Tibial nerve (tissue), 4 donors: ENCODE measurements at regions not wholly inside any gene's neighbourhood (a gene's known extent, or its start where the extent isn't known, plus 50 kb on each side); places are given as distances from the start of the nearest gene placed in this dataset.

Source experiments
- DNase-seq, 2 donors: peaks; one replicate each; pipeline ENCODE4 v3.0.0-alpha.2; 2019; ENCODE audit warnings: low spot score in 2 of 2
- H3K27ac ChIP-seq, 4 donors: fragments of 200-600 bp; sonication (generic) in 3 of 4; one replicate each; pipeline ENCODE4 v1.5.1; 2017 to 2019; ENCODE audit warnings: mild to moderate bottlenecking in 1 of 4
- H3K27me3 ChIP-seq, 2 donors: fragments of 200-600 bp; sonication (generic) in 1 of 2; one replicate each; pipeline versions ENCODE4 v1.5.1 to v1.6.0; 2017 to 2019
- H3K36me3 ChIP-seq, 3 donors: fragments of 200-600 bp; sonication (generic); one replicate each; pipeline ENCODE4 v1.5.1; 2018 to 2019
- H3K4me1 ChIP-seq, 4 donors: fragments of 200-600 bp; sonication (generic) in 3 of 4; one replicate each; pipeline ENCODE4 v1.5.1; 2017 to 2019
- H3K4me3 ChIP-seq, 4 donors: fragments of 200-600 bp; sonication (generic) in 3 of 4; one replicate each; pipeline ENCODE4 v1.5.1; 2017 to 2019; ENCODE audit warnings: mild to moderate bottlenecking in 1 of 4, moderate library complexity in 1 of 4
- H3K9me3 ChIP-seq, 4 donors: fragments of 200-600 bp; sonication (generic) in 3 of 4; one replicate each; pipeline ENCODE4 v1.5.1; 2017 to 2019
- CTCF ChIP-seq, 5 experiments: fragments of 200-600 bp in 3 of 5; fragments of 450-650 bp in 2 of 5; sonication (generic) in 3 of 5; IDR thresholded peaks; one replicate each; pipeline ENCODE4 v1.5.1; 2016 to 2019; ENCODE audit warnings: antibody characterized with exemption in 5 of 5, mild to moderate bottlenecking in 3 of 5, moderate library complexity in 2 of 5
- EP300 ChIP-seq, 2 donors: sonication (generic); formaldehyde crosslinking; IDR thresholded peaks; one replicate each; pipeline ENCODE4 v1.6.1; 2017; ENCODE audit warnings: antibody characterized with exemption in 2 of 2, mild to moderate bottlenecking in 1 of 2
- POLR2A ChIP-seq, 2 donors: fragments of 450-650 bp; IDR thresholded peaks; one replicate each; pipeline ENCODE4 v1.6.1; 2017; ENCODE audit warnings: antibody characterized with exemption in 2 of 2, mild to moderate bottlenecking in 2 of 2, moderate library complexity in 2 of 2
- WGBS, 2 donors: methylation state at CpG; one replicate each; pipeline ENCODE4 v1.1.5; 2018; 5-methylcytosine and 5-hydroxymethylcytosine counted together

DNA sequence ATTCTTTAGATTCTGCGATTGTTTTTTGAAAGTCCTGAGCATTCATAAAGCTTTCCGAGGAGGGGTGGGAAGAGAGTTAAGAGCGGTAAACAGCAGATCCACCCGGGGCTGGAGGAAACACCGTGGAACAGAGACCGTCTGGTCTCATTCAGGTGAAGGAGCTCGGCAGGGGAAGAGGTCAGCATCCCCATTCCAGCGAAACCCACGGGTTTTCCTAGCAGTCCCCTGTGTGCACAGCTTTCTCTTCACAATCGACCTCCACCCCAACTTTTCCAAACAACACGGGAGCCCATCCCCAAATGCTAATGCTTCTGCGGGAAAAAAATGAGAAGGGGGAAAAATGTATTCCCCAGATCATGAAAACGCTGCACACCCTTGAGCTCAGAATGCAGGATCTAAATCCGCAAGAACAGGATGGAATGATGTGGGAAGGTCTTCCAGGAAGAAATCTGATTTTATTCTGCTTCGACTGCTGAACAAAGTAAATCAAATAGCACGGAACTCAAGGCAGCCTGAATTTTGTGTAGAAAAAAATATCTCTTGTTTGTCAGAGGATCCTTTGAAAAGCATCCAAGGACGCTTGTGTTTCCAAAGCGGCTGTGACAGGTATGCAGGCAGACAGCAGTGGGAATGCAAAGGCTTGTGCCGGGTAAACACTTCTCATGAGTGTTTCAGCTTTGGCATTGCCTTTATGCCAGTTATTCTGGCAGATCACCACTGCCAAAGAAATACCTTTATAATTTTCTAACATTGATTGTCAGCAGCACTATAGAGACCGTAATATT, 128.8 kb downstream of the NDUFA12 start:
- peak overlapping the region in 1 of 4 donors; percentile 72 for H3K27ac ChIP-seq
- H3K27me3 ChIP-seq = peaks cover 0 to 32% of the 10 kb centered on the region in 2 donors
- no peaks in the 10 kb centered on the region for H3K36me3 ChIP-seq
- peak overlapping the region in 3 of 4 donors; percentile 44 to 71 (median 59) for H3K4me3 ChIP-seq
- TF ChIP-seq POLR2A (IDR thresholded peaks at IDR 0.05) (no peak), EP300 (IDR thresholded peaks at IDR 0.05) (no peak), CTCF (IDR thresholded peaks at IDR 0.05) (no peak)
- H3K9me3 ChIP-seq = no peaks in the 10 kb centered on the region
- WGBS, 2 donors = 16 to 25% methylated on average over 20 of the region's 20 CpGs
- H3K4me1 ChIP-seq = peaks cover 0 to 31% (median 0%) of the 10 kb centered on the region in 4 donors
- no peak for DNase-seq

GRCh38 chr12:94873734-94874517, 129.6 kb downstream of the NDUFA12 start:
- 3 to 8% methylated on average over 33 to 49 of the region's 64 CpGs for WGBS, 2 donors
- no peak for DNase-seq
- H3K9me3 ChIP-seq = no peaks in the 10 kb centered on the region
- peak overlapping the region in 1 of 4 donors; percentile 72 for H3K27ac ChIP-seq
- H3K36me3 ChIP-seq = no peaks in the 10 kb centered on the region
- H3K4me3 ChIP-seq = peak overlapping the region; percentile 40 to 71 (median 52)
- TF ChIP-seq EP300 (IDR thresholded peaks at IDR 0.05) (no peak), CTCF (IDR thresholded peaks at IDR 0.05) (peak in 1 of 5 experiments; percentile 13), POLR2A (IDR thresholded peaks at IDR 0.05) (no peak)
- peaks cover 0 to 31% (median 0%) of the 10 kb centered on the region in 4 donors for H3K4me1 ChIP-seq
- peaks cover 0 to 32% of the 10 kb centered on the region in 2 donors for H3K27me3 ChIP-seq

DNA sequence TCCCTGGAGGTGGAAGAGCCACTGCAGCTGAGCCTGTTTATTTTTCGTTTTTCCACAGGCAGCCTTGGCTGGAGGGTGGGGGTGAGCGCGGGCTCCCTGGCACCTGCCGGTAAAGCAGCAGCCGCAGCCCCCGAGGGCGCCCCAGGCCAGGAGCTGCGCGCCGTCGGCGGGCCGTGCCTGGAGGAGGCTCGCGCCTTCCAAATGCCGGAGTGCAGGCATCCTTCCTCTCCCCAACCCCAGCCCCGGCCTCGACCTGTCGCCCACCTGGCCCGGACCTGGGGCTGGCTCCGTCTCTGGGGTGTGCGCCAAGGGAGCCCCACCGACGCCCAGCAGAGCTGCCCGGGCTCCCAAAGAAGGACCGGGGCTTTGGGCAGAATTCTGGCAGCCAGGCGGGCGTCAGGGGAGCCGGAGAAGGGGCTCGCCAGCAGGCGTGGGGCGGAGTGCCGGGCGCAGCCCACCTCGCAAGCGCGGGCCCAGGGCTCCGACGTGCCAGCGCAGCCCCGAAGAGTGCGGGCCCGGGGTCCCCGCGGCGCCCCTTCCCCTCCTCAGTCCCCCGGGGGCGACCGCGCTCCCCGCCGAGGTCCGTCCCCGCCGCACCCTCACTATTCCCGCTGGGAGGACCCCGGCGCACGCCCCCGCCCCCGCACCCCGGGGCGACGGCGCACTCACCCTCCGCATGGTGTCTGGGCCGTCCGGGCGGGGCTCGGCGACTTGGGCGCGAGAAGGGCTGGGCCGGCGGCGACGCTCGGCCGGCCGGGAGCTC, 130.3 kb downstream of the NDUFA12 start:
- Histone ChIP-seq H3K36me3 (no peaks in the 10 kb centered on the region), H3K4me1 (peaks cover 0 to 31% (median 0%) of the 10 kb centered on the region in 4 donors), H3K9me3 (no peaks in the 10 kb centered on the region), H3K27me3 (peaks cover 0 to 32% of the 10 kb centered on the region in 2 donors), H3K27ac (peak overlapping the region in 1 of 4 donors; percentile 72), H3K4me3 (peak overlapping the region; percentile 27 to 71 (median 42))
- no peak for DNase-seq
- WGBS, 2 donors = 1% methylated on average over 20 to 36 of the region's 80 CpGs
- TF ChIP-seq POLR2A (IDR thresholded peaks at IDR 0.05) (no peak), EP300 (IDR thresholded peaks at IDR 0.05) (no peak), CTCF (IDR thresholded peaks at IDR 0.05) (no peak)

DNA sequence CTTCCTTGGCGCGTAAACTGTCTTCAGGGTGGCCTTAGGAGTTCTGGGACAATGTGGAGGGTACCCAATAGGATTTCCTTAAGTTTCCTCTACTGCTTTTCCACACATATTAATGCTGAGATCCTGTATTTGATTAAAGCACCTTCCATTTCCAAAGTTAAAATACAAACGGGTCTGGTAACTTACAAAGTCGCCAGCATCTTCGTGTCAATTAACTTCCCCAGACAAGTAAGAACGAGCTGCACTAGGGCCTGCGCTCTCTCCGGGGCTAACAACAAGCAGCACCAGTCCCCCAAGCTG, 130.9 kb downstream of the NDUFA12 start:
- Histone ChIP-seq H3K4me1 (peaks cover 0 to 31% (median 0%) of the 10 kb centered on the region in 4 donors), H3K4me3 (peak overlapping the region; percentile 27 to 71 (median 42)), H3K27ac (peak overlapping the region in 1 of 4 donors; percentile 72), H3K36me3 (no peaks in the 10 kb centered on the region), H3K27me3 (peaks cover 0 to 32% of the 10 kb centered on the region in 2 donors), H3K9me3 (no peaks in the 10 kb centered on the region)
- no peak for DNase-seq
- TF ChIP-seq CTCF (IDR thresholded peaks at IDR 0.05) = no peak
- no peak for TF ChIP-seq EP300 (IDR thresholded peaks at IDR 0.05)
- TF ChIP-seq POLR2A (IDR thresholded peaks at IDR 0.05) = no peak
- 24 to 28% methylated on average over 8 of the region's 8 CpGs for WGBS, 2 donors
